OCI-LY3 (cell line): ENCODE measurements at regions not wholly inside any gene's neighbourhood (a gene's known extent, or its start where the extent isn't known, plus 50 kb on each side); places are given as distances from the start of the nearest gene placed in this dataset.

Experiments used
- EZH2phosphoT487 ChIP-seq: fragments of 200-600 bp; shearing (Covaris generic); IDR thresholded peaks from 2 replicates; pipeline ENCODE4 v1.6.1; 2018; ENCODE audit warnings: antibody characterized with exemption, mixed run types, low read depth
- TF ChIP-seq, protein P1 (sequence below): fragments of 200-600, 300-600 bp; sonication (generic); IDR thresholded peaks from 2 replicates; pipeline ENCODE4 v1.5.1; 2014; ENCODE audit warnings: antibody characterized with exemption, low read length, low read depth

- TF ChIP-seq, protein P1, sequence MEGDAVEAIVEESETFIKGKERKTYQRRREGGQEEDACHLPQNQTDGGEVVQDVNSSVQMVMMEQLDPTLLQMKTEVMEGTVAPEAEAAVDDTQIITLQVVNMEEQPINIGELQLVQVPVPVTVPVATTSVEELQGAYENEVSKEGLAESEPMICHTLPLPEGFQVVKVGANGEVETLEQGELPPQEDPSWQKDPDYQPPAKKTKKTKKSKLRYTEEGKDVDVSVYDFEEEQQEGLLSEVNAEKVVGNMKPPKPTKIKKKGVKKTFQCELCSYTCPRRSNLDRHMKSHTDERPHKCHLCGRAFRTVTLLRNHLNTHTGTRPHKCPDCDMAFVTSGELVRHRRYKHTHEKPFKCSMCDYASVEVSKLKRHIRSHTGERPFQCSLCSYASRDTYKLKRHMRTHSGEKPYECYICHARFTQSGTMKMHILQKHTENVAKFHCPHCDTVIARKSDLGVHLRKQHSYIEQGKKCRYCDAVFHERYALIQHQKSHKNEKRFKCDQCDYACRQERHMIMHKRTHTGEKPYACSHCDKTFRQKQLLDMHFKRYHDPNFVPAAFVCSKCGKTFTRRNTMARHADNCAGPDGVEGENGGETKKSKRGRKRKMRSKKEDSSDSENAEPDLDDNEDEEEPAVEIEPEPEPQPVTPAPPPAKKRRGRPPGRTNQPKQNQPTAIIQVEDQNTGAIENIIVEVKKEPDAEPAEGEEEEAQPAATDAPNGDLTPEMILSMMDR, result no peak
- TF ChIP-seq EZH2phosphoT487, result no peak
Observed at GRCh38 chr5:121164632-121165031, 687.0 kb upstream of the FTMT start.
